MG63 (cell line): ENCODE measurements at regions not wholly inside any gene's neighbourhood (a gene's known extent, or its start where the extent isn't known, plus 50 kb on each side); places are given as distances from the start of the nearest gene placed in this dataset.

Experiments
- DNase-seq: peaks from one replicate; pipeline ENCODE4 v3.0.0-alpha.2; 2020
- H3K27me3 ChIP-seq: fragments of 250-450 bp; sonication (Bioruptor Pico); 2 replicates; pipeline ENCODE4 v1.5.1; 2020; ENCODE audit warnings: mild to moderate bottlenecking, moderate library complexity
- H3K36me3 ChIP-seq: fragments of 250-450 bp; sonication (Bioruptor Pico); 2 replicates; pipeline ENCODE4 v1.5.1; 2020; ENCODE audit warnings: mild to moderate bottlenecking, moderate library complexity
- H3K4me3 ChIP-seq: fragments of 250-450 bp; sonication (Bioruptor Pico); 2 replicates; pipeline ENCODE4 v1.5.1; 2020; ENCODE audit warnings: mild to moderate bottlenecking, moderate library complexity
- H3K9me3 ChIP-seq: fragments of 250-450 bp; sonication (Bioruptor Pico); 2 replicates; pipeline ENCODE4 v1.5.1; 2020; ENCODE audit warnings: mild to moderate bottlenecking, moderate library complexity

DNA sequence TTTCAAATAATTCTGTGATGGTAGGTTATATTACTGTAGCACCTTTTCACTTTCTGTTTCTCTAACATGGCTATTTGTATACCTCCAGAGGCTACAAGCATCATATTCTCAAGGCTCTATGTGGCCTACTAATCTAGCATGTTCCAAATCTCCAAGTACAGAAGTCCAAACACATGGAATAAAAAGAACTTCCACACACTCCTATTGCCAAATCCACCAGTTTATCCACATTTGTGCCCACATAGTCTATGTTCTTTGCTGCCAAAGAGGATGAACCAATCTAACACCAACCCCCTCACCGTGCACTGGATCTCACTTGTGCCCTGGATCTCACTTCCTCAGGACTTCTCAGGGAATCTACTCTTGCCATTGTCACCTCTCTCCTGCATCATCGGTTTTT, 247.3 kb upstream of the RBBP8 start:
- DNase-seq: no peak
- Histone ChIP-seq H3K9me3 (no peaks in the 10 kb centered on the region), H3K4me3 (no peak overlapping the region), H3K36me3 (no peaks in the 10 kb centered on the region), H3K27me3 (no peaks in the 10 kb centered on the region)

DNA sequence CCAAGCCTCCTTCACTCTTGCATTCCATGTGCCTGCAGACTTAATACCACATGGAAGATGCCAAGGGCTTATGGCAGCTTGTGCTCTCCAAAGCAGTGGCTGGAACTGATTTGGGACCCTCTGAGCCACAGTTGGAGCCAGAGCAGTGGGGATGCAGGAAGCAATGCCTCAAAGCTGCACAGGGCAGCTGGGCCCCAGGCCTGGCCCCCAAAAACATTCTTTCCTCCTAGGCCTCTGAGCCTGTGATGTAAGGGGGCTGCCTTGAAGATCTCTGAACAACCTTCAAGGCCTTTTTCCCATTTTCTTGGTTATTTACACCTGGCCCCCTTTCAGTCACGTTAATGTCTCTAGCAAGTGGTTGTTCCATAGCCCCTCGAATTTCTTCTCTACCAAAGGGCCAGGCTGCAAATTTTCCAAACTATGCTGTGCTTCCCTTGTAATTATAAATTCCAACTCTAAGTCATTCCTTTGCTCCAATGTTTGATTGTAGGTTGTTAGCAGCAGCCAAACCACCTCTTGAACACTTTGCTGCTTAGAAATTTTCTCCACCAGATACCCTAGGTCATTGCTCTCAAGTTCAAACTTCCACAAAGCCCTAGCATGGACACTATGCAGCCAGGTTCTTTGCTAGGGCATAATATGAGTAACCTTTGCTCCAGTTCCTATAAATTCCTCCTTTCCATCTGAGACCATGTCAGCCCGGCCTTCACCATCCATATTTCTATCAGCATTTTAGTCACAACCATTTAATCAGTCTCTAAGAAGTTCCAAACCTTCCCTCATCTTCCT, 245.0 kb upstream of the RBBP8 start:
- no peaks in the 10 kb centered on the region for H3K36me3 ChIP-seq
- H3K4me3 ChIP-seq: no peak overlapping the region
- no peak for DNase-seq
- H3K27me3 ChIP-seq: no peaks in the 10 kb centered on the region
- H3K9me3 ChIP-seq: no peaks in the 10 kb centered on the region

DNA sequence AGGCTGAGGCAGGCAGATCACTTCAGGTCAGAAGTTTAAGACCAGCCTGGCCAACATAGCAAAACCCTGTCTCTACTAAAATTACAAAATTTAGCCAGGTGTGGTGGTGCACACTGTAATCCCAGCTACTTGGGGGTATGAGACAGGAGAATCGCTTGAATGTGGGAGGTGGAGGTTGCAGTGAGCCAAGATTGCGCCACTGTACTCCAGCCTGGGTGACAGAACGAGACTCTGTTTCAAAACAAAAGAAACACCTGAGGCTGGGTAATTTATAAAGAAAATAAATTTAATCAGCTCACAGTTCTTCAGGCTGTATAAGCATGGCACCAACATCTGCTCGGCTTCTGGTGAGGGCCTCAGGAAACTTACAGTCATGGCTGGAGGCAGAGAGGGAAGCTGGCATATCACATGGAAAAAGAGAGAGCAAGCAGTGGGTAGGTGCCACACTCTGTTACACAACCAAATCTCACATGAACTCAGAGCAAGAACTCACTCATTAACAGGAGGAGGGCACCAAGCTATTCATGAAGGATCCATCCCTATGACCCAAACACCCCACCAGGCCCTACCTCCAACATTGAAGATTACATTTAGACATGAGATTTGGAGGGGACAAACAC, 244.1 kb upstream of the RBBP8 start:
- no peak overlapping the region for H3K4me3 ChIP-seq
- no peaks in the 10 kb centered on the region for H3K36me3 ChIP-seq
- H3K9me3 ChIP-seq: no peaks in the 10 kb centered on the region
- no peaks in the 10 kb centered on the region for H3K27me3 ChIP-seq
- no peak for DNase-seq

DNA sequence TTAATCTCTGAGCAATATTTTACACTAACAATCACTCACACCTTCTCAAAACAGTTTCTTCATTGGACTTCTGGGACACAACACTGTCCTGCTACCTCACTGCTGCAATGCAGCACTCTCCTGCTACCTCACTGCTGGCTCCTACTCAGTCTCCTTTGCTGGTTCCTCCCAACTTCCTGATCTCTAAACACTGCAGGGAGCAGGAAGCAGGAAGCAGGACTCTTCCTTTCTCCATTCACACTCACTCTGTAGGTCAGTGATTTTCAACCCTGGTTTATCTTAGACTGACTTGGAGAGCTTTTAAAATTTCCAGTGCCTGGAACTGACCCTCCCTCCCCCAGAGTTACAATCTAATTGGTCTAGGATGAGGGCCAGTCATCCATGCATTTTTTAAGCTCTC, 243.4 kb upstream of the RBBP8 start:
- Histone ChIP-seq H3K36me3 (no peaks in the 10 kb centered on the region), H3K27me3 (no peaks in the 10 kb centered on the region), H3K4me3 (no peak overlapping the region), H3K9me3 (no peaks in the 10 kb centered on the region)
- DNase-seq: no peak

DNA sequence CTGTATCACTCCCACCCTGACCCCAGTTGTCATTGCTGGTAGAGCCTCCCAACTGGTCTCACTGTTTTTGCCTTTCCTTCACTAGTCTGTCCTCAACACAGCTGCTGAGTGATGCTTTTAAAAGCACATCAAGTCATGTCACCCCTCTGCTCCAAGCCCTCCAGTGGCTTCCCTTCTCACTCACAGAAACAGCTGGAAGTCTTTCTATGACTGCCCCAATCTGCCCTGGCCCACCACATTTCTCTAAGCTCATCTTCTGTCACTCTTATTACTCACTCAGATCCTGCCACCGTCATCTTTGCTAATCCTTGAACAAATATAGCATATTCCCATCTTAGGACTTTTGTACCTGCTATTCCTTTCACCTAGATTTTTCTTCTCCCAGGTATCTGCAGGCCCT, 242.6 kb upstream of the RBBP8 start:
- DNase-seq: no peak
- Histone ChIP-seq H3K27me3 (no peaks in the 10 kb centered on the region), H3K36me3 (no peaks in the 10 kb centered on the region), H3K4me3 (no peak overlapping the region), H3K9me3 (no peaks in the 10 kb centered on the region)

DNA sequence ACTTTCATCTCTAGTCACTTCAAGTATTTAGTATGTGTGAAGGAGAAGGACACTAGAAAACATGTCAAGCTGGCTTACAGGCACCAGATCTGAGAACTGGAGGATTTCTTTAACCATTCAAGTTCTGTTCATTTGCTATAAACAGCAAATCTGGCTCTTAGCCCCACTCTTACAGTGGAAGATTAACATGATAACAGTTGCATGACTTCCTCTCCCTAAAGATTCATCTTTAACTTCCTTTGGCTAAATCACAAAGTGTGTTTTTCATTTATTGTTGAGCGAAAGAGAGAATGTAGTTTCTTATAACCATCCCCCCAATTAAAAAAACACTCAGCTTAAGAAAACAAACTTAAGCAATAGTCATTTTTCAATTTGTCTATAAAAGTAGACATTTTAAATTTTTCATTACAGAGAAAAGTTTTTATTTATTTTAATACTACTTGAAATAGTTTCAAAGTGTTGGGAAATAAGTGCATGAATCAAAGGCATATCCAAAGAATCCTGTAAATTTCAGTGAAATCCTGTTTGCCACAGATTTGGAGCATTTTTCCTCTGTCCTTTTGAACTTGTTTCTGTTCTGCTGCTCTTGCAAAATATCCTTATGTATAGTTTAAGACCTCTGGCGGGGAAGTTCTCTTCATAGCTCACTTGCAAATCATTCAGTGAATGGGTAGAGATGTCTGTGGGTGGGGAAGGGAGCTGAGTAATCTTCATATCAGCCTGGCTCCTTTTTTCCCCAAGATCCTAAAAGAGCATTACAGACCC, 241.0 kb upstream of the RBBP8 start:
- no peak overlapping the region for H3K4me3 ChIP-seq
- no peaks in the 10 kb centered on the region for H3K27me3 ChIP-seq
- peak; percentile 24 for DNase-seq

DNA sequence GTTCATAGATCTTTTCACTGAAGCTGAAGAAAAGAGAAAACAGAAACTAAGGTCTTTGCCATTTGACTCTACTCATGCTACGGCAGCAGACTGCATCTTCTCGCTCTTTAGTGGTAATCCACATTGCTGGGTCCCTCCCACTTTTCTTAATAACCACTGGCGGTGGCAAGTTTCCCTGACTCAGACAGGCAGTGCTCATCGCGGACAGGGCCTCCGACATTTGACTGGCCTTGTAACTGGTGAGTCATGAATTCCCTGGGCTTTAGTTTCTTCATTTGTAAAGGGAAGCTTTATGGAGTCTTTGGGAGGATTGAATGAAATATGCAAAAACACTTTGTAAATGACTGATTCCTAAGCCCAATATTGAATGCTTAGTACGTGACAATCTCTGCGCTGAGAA, 238.2 kb upstream of the RBBP8 start:
- no peaks in the 10 kb centered on the region for H3K27me3 ChIP-seq
- no peak overlapping the region for H3K4me3 ChIP-seq

More for the DNA sequence above, 241.0 kb upstream of the RBBP8 start:
- H3K9me3 ChIP-seq: no peaks in the 10 kb centered on the region
- H3K36me3 ChIP-seq: no peaks in the 10 kb centered on the region

DNA sequence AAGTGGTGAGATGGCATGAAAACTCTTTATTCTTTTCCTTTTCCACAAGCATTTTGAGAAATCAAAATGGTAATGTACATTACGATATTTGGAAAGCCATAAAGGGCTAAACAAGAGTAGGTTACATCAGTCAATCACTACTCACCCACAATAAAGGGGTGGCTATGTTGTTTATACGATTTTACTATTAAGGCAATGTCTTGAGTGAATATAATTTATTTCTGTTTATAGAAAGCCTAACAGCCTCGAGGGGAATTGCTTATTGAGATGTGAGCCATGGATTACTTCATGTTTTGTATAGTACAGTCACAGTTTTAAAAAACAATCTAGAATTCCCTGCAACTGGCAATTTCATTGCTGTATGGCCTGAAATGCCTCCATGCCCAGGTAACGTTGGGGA, 237.5 kb upstream of the RBBP8 start:
- no peaks in the 10 kb centered on the region for H3K27me3 ChIP-seq
- H3K4me3 ChIP-seq: no peak overlapping the region
- no peak for DNase-seq
- H3K9me3 ChIP-seq: no peaks in the 10 kb centered on the region
- no peaks in the 10 kb centered on the region for H3K36me3 ChIP-seq

More for the DNA sequence above, 238.2 kb upstream of the RBBP8 start:
- peak; percentile 91 for DNase-seq
- H3K36me3 ChIP-seq: no peaks in the 10 kb centered on the region
- no peaks in the 10 kb centered on the region for H3K9me3 ChIP-seq

DNA sequence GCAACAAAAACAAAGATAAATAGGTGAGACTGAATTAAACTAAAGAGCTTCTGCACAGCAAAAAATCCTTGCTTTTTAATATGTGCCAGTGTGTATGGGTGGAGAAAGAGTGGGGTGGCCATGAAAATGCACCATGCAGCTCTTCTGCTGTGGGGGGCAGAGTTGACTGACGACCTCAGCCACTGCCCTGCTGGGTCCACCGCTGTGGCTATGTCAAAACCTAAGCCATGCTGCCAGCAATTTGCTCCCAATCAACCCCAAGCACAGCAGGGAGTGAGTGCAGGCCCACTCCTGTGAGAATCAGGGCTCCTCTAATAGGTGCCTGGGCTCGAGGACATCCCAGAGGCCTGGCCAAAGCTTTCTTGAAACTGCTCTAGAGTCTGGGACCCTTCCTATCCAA, 235.6 kb upstream of the RBBP8 start:
- DNase-seq: no peak
- Histone ChIP-seq H3K4me3 (no peak overlapping the region), H3K27me3 (no peaks in the 10 kb centered on the region), H3K9me3 (no peaks in the 10 kb centered on the region), H3K36me3 (no peaks in the 10 kb centered on the region)

DNA sequence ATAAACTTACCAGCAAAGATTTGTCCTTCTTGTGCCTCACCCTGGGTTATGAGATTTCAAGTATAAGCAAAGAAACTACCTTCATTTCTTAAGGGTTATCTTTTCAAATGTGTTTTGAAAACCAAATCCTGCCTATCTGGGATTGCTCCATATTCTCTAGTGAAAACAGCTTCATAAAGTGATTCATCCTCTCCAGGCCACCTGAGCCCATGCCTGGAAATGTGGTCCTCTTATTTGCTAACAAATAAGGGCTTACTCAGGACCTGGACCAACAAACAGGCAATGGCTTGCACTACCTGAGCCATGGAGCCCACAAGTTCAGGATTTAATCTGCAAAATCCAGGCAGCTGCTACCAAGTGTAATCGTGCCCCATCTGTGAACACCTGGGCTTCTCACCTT, 234.4 kb upstream of the RBBP8 start:
- Histone ChIP-seq H3K4me3 (no peak overlapping the region), H3K9me3 (no peaks in the 10 kb centered on the region), H3K27me3 (no peaks in the 10 kb centered on the region), H3K36me3 (no peaks in the 10 kb centered on the region)
- no peak for DNase-seq

DNA sequence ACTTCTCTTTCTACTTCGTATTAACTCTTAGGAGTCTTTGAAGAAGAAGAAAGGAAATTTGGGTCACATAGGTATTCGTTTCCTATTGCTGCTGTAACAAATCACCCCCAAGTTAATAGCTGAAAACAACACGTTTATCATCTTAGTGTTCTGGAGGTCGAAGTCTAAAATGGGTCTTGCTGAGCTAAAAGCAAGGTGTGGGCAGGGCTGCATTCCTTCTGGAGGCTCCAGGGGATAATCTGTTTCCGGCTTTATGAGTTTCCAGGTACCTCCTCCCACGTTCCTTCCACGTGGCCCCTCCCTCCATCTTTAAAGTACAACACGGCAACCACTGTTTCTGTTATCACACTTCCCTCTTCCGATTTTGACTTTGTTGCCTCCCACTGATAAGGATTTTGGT, 233.5 kb upstream of the RBBP8 start:
- Histone ChIP-seq H3K36me3 (no peaks in the 10 kb centered on the region), H3K4me3 (no peak overlapping the region), H3K27me3 (no peaks in the 10 kb centered on the region), H3K9me3 (no peaks in the 10 kb centered on the region)
- DNase-seq: no peak

DNA sequence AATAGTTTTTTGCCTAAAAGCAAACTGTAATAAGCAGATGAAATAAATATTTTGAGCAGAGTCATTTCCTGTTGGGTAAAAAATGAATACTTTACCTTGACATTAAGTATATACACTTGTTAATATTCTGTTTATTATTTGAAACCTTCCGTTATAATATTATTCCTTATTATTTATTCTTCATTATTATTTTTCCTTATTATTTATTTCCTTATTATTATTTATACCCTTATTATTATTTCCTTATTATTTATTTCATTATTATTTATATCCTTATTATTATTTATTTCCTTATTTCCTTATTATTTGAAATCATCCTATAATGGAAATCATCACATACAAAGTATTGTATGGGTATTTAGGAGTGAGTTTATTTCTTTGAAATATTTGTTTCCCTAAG, 232.2 kb upstream of the RBBP8 start:
- H3K27me3 ChIP-seq: no peaks in the 10 kb centered on the region
- H3K9me3 ChIP-seq: no peaks in the 10 kb centered on the region
- no peak overlapping the region for H3K4me3 ChIP-seq
- no peak for DNase-seq
- no peaks in the 10 kb centered on the region for H3K36me3 ChIP-seq

DNA sequence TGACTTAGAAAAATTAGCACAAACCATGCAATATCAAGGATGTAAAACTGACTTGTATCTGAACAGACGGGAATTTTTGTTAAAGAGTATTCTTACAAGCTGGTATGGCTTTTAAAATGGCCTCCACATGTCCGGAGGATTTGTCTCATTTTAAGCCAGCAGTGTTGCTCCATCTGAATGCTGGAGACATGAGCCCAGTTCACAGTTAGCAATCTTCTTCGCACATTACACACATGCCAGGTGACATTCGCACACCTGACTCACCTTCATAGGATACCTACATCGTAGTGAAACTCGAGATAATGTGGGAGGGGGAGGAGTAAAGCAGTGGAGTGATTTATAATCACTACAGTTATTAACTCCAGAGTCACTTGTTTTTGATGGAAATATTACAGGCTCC, 231.8 kb upstream of the RBBP8 start:
- no peaks in the 10 kb centered on the region for H3K9me3 ChIP-seq
- DNase-seq: no peak
- no peaks in the 10 kb centered on the region for H3K27me3 ChIP-seq
- no peaks in the 10 kb centered on the region for H3K36me3 ChIP-seq
- no peak overlapping the region for H3K4me3 ChIP-seq

DNA sequence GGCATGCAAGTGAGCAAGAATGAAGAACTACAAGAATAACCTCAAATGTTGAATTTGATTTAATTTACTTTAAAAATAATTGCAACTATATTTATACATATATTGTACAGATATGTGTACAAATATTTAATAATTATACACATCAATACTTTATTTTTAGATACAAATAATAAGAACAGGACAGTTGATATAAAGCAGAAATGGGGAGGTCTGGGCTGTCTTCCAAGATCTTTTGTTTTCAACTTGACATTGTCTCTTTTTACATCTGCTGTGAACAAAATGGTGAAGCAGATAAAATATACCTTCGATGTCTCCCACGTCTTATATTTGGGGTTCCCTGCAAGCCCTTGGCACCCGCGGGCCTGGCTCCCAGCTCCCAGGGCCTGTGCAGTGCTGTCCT, 231.3 kb upstream of the RBBP8 start:
- no peak for DNase-seq
- Histone ChIP-seq H3K27me3 (no peaks in the 10 kb centered on the region), H3K36me3 (no peaks in the 10 kb centered on the region)

DNA sequence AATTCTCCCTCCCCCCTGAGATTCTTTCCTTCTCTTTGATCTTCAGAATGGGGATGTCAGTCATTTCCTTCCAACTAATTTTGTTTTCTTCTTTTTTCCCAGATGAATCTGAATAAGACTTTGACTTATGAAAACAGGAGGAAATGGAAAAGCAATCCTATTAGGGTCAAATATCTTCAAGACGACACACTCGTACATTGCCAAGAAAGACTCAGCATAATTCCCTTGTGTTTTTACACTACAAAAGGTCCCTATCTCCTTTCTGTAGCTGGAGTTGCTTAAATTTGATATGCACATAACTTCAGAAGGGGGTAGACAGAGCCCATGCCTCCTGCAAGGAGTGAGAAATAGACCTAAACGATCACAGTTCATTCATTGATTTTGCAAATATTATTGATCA, 230.3 kb upstream of the RBBP8 start:
- no peak overlapping the region for H3K4me3 ChIP-seq
- H3K27me3 ChIP-seq: no peaks in the 10 kb centered on the region
- H3K9me3 ChIP-seq: no peaks in the 10 kb centered on the region
- DNase-seq: no peak
- no peaks in the 10 kb centered on the region for H3K36me3 ChIP-seq

More for the DNA sequence above, 231.3 kb upstream of the RBBP8 start:
- H3K9me3 ChIP-seq: no peaks in the 10 kb centered on the region
- no peak overlapping the region for H3K4me3 ChIP-seq

DNA sequence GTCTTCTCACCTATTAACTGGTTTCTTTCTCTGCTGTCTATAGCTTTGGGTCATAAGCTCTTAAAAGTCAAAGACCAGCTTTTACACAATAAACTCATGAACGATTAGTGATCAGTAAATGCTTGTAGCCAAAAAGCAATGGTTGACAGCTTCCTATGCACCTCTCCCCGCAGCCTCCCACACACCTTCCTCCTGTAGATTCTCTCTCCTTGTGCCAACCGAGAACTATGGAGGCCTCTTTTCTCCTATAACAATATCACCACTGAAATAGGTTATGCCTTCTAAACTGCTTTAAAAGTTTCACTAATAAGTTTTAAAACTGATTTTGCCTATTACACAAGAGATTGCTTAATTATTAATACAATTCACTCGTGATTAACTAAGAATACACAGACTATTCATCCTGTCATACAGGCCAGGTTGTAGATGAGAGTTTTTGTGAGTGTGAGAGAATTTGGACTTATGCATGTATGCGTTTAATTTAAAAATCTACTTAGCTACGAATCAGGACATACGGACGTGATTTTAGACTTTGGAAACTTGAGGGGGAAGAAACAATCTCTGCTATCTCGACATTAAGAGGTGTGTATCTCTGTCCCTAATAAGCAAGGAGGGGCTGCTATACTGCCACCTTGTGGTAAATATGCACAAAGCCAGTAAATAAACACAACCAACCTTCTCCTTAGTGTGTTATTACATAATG, 229.1 kb upstream of the RBBP8 start:
- Histone ChIP-seq H3K27me3 (no peaks in the 10 kb centered on the region), H3K36me3 (no peaks in the 10 kb centered on the region), H3K9me3 (no peaks in the 10 kb centered on the region), H3K4me3 (no peak overlapping the region)
- no peak for DNase-seq

DNA sequence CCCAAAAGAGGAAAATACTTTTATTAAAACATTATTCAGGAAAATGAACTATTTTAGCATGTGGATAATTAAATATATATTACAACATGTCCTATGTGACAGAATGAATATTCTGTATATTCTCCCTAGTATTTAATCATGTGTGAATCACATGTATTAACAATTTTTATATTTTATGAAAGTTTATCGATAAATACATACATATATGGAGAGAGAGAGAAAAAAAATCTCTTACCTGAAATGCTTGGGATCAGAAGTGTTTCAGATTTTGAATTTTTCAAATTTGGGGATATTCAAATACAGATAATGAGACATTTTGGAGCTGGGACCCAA, 228.6 kb upstream of the RBBP8 start:
- DNase-seq: no peak
- Histone ChIP-seq H3K27me3 (no peaks in the 10 kb centered on the region), H3K4me3 (no peak overlapping the region), H3K9me3 (no peaks in the 10 kb centered on the region), H3K36me3 (no peaks in the 10 kb centered on the region)
